NCI-H2196 treated with DMSO at 0.1 percent for 48 hours (cell line): ENCODE measurements at regions not wholly inside any gene's neighbourhood (a gene's known extent, or its start where the extent isn't known, plus 50 kb on each side); places are given as distances from the start of the nearest gene placed in this dataset.
"Not testable (repeated sequence)": the region's sequence is repeated elsewhere in the genome, so short reads cannot be mapped to it uniquely, and the experiment has no call there.

Experiments used
- DNase-seq: peaks from one replicate; lab custom pipeline; 2025; ENCODE audit not compliant: unreplicated experiment; lab: John Stamatoyannopoulos, UW

DNA sequence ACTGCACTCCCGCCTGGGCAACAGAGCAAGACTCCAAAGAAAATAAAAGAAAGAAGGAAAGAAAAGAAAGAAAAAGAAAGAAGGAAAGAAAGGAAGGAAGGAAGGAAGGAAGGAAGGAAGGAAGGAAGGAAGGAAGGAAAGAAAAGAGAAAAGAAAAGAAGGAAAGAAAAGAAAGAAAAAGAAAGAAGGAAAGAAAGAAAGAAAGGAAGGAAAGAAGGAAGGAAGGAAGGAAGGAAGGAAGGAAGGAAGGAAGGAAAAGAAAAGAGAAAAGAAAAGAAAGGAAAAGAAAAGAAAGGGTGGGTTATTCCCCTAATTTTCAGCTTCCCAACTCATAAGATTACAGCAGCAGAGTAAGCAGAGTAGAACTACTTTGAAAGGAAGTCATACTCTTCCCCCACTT, 64.4 kb downstream of the TMEM200C start:
- DNase-seq, result not testable (repeated sequence)

- no peak for DNase-seq
Measured at GRCh38 chr18:5828913-5829312, 66.4 kb downstream of the TMEM200C start.

DNA sequence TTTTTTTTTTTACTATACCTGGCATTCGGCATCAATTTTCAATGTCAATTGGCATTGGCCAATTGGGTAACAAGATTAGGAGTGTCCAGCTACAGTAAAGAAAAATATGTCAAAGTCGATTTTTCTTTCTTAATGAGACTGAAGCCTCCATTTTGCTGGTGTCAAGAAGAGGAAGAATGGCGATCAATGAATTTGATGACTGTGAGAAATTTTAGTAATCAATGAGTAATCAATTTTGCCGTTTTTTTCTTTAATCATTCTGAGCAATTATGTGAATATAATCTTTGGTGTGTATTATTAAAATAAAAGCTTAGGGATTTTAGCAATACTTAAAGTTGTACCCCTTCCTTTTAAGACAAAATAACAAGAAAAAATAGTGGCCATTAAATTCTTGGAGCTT, 69.7 kb downstream of the TMEM200C start:
- no peak for DNase-seq

- DNase-seq, result no peak
Measured at GRCh38 chr18:5824370-5824984, 70.8 kb downstream of the TMEM200C start.

DNA sequence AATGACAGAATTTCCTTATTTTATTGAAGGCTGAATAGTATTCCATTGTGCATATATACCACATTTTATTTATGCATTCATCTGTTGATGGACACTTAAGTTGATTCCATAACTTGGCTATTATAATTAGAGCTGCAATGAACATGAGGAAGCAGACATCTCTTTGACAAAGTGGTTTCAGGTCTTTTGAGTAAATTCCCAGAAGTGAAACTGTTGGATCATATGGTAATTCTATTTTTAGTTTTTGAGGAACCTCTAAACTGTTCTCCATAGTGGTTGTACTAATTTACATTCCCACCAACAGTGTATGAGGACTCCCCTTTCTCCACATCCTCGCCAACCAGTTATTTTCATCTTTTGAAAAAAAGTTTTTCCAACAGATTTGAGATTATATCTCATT, 77.5 kb downstream of the TMEM200C start:
- DNase-seq, result no peak

DNA sequence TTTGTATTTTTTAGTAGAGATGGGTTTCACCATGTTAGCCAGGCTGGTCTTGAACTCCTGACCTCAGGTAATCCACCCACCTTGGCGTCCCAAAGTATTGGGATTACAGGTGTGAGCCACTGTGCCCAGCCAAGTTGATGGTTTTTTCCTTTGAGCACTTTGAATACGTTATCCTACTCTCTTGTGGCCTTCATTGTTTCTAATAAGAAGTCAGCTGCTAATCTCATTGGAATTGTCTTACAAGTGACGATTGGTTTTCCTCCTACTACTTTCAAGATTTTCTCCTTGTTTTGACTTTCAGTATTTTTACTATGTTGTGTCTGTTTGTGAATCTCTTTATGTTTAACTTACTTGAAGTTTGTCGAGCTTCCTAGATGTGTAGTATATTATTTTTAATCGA, 88.5 kb downstream of the TMEM200C start:
- DNase-seq, result no peak

DNA sequence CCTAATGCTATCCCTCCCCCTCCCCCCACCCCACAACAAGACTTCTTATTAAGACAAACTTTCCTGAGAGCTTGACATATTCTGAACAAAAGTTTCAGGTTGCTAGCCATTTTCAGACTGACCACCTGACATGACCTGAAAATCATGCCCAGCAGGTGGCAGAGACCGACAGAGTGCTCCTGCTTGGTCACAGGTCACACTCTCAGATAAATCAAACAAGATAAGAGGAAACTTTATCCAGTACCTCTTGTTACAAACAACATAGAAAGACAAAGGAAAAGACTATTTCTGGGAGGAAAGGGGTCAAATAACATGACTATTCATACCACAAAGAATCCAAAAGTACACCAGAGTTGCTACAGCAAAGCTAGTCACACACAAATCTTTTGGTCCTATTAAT, 107.4 kb downstream of the TMEM200C start:
- peak; percentile 46 for DNase-seq

GRCh38 chr18:5779922-5780321, 115.4 kb downstream of the TMEM200C start:
- DNase-seq, result no peak

- no peak for DNase-seq
Measured at GRCh38 chr18:5772306-5773105, 122.8 kb downstream of the TMEM200C start.

- DNase-seq, result no peak
Measured at GRCh38 chr18:5771343-5771742, 124.0 kb downstream of the TMEM200C start.

DNA sequence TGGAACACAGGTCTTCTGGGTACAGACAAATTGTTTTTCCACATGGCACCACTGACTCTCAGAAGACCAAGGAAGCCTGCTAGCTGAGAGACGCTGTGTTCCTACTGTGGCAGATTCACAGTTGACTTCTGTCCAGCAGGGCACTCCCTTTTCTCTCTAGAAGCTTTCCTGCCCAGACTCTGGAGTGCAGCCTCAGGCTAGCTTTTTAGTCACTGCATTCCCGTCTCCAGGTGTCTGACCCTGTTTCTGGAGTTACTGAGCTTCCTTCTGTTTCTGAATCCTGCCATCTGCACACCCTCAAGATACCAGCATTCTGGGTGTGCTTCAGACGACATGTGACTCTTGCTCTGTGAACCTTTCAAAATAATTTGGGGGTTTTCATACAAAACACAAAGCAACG, 125.1 kb downstream of the TMEM200C start:
- no peak for DNase-seq

- DNase-seq, result no peak
Measured at GRCh38 chr18:5768454-5768853, 126.9 kb downstream of the TMEM200C start.

DNA sequence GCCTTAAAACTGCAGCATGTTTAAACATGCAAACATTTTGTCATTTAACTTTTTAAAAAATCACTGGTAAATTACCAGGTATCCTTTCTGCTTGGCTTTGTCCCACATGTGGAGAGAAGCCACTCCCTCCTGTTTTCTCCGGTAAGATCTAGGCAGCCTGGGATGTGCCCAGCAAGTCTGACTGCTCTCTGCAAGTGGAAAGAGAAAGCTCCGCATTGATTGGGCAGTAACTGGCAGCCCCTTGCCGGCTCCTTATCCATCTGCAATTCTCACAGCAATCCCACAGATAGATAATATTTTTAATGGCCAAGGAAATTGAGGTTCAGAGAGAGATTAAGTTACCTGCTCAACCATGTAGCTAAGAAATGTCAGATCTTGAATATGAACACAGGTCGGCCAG, 136.1 kb downstream of the TMEM200C start:
- DNase-seq, result no peak

DNA sequence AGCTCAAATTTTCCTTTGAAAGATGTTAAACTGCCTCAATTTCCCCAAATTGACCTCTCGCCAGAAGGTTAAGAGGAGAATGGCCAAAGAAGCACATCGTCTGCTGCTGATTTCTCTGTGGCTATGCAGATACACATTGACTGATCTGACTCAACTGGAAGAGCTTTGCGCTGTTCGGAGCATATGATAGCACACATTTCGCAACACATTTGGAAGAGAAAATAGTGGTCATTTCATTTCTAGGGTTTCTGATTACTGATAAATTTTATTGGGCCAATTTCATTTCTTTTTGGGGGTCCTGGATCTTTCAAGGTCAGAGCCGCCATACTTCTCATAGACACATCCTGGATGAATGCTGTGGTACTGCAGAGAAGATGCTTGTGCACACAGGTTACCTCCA, 138.5 kb downstream of the TMEM200C start:
- DNase-seq, result no peak

GRCh38 chr18:5747678-5748077, 147.6 kb downstream of the TMEM200C start:
- no peak for DNase-seq

GRCh38 chr18:5746844-5747243, 148.5 kb downstream of the TMEM200C start:
- no peak for DNase-seq

GRCh38 chr18:5744659-5745058, 150.7 kb downstream of the TMEM200C start:
- no peak for DNase-seq

DNA sequence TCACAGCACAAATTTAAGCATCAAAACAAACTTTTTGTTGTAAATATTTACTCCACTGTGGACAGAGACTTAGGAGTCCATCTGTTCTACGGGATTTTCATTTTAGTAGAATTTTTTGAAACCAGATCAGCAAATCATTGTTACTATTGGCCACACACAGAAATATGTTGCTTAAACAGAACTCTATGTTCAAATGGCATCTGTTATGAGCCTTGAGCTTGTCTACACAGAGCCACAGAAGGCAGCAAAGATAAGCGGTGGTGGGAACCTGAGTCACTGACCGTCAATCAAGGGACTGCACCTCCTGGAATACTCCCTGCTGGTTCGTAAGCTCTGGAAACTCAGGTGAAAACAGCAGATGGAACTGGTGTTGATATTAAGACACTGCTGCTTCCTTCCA, 156.8 kb downstream of the TMEM200C start:
- DNase-seq, result no peak

DNA sequence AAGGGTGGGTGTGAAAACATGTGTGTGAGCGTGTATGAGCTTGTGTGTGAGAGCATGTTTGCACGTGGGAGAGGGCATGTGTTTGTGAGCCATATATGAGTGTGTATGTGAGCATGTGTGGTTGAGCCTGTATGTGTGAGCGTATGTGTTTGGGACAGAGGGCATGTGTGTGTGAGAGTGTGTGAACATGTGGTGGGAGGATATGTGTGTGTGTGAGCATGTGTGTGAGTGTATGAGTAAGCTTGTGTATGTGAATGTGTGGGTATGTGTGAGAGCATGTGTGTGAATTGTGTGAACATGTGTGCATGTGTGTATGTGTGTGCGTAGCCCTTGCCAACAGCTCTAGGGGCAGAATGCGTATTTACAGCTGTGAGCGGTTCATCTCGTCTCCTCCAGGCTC, 163.0 kb downstream of the TMEM200C start:
- DNase-seq, result no peak

DNA sequence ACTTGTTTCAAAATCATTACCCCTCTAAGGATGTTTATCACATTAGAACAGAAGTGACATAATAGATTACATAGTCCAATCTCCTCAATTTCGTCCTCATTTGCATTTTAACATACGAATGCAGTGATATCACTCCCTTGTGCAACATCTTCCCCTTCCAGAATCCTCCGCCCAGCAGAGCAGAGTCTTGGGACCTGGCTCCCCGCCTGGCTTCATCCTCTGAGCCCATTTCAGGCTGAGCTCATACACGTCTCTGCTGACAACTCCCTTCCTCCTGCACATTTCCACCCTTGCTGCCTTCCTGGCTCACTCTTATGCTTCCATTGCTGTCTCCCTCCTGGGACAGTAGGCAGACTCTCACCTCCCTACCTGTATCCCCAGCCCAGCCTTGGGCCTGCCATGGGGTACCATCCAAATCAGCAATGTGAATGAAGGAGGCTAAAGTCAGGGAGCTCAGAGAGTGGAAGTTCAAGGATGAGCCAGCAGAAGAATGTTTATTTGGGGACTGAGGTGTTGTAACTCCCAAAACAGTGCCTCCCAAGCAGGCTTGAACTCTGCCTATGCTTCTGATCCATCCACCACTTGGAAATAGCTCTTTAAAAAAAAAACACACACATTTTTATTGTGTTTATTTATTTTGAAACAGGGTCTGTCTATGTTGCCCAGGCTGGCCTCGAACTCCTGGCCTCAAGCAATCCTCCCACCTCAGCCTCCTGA, 165.2 kb downstream of the TMEM200C start:
- DNase-seq, result no peak

GRCh38 chr18:5728531-5728930, 166.8 kb downstream of the TMEM200C start:
- no peak for DNase-seq

GRCh38 chr18:5726011-5726410, 169.3 kb downstream of the TMEM200C start:
- no peak for DNase-seq
